Cardiac muscle cell (in vitro differentiated cells and primary cell): ENCODE measurements at regions not wholly inside any gene's neighbourhood (a gene's known extent, or its start where the extent isn't known, plus 50 kb on each side); places are given as distances from the start of the nearest gene placed in this dataset.

Experiments
- DNase-seq, 2 donors: peaks; one replicate each; pipeline versions ENCODE4 v3.0.0 to v3.0.0-alpha.2; 2010 to 2017; ENCODE audit warnings: low read depth in 1 of 2, low spot score in 1 of 2
- H3K27ac ChIP-seq: fragments of 200-600 bp; sonication (generic); 2 replicates; pipeline ENCODE4 v1.5.1; 2016
- H3K27me3 ChIP-seq: fragments of 200-600 bp; sonication (generic); 2 replicates; pipeline ENCODE4 v1.6.0; 2016; ENCODE audit warnings: control low read depth
- H3K36me3 ChIP-seq: fragments of 200-600 bp; sonication (generic); 2 replicates; pipeline ENCODE4 v1.5.1; 2016; ENCODE audit warnings: control low read depth
- H3K4me1 ChIP-seq: fragments of 200-600 bp; sonication (generic); 2 replicates; pipeline ENCODE4 v1.8.1; 2017; ENCODE audit warnings: low read depth, mild to moderate bottlenecking, mixed run types
- H3K4me3 ChIP-seq: fragments of 200-600 bp; sonication (generic); 2 replicates; pipeline ENCODE4 v1.5.1; 2016; ENCODE audit warnings: mild to moderate bottlenecking
- H3K9me3 ChIP-seq: fragments of 200-600 bp; sonication (generic); 2 replicates; pipeline ENCODE4 v1.5.1; 2017; ENCODE audit warnings: low read depth, mild to moderate bottlenecking, control low read depth
- TF ChIP-seq, protein P1 (sequence below): IDR thresholded peaks from 2 replicates; pipeline ENCODE4 v1.5.1; 2012; ENCODE audit warnings: low read depth, mild to moderate bottlenecking, low read length

DNA sequence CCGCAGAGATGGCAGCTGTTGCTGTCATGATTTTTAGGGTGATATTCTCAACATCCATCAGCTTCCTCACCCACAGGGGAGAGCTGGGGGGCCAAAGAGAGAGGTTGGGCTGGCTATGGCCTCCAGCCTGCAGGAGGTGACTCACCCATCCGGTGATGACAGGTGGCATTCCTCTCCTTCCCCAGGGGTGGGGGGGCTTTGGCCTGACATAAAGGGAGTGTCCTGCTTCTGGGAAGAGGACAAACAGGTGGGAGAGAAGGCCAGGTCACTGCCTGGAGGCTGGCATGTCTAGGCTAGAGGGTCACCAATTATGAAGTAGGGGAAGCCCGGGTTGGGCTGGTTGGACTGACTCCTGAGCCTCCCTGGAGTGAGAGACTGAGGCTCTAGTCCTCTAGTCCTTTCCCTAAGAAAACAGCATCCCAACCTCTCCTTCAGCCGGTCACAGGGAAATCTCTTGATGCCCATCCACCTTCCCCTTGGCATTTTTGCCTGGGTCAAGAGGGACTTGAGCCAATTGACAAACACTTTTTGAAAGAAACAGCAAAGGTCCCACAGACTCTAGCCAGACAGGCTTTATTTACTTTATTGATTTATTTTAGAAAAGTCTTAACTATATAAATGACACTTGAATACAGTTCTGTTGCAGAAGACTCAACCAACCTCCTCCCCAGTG is 79.8 kb upstream of the ZNF716 start:
- Histone ChIP-seq H3K9me3 (peaks cover 4% of the 10 kb centered on the region), H3K36me3 (no peaks in the 10 kb centered on the region), H3K27me3 (no peaks in the 10 kb centered on the region), H3K4me1 (no peaks in the 10 kb centered on the region), H3K27ac (no peak overlapping the region), H3K4me3 (no peak overlapping the region)
- TF ChIP-seq, protein P1, sequence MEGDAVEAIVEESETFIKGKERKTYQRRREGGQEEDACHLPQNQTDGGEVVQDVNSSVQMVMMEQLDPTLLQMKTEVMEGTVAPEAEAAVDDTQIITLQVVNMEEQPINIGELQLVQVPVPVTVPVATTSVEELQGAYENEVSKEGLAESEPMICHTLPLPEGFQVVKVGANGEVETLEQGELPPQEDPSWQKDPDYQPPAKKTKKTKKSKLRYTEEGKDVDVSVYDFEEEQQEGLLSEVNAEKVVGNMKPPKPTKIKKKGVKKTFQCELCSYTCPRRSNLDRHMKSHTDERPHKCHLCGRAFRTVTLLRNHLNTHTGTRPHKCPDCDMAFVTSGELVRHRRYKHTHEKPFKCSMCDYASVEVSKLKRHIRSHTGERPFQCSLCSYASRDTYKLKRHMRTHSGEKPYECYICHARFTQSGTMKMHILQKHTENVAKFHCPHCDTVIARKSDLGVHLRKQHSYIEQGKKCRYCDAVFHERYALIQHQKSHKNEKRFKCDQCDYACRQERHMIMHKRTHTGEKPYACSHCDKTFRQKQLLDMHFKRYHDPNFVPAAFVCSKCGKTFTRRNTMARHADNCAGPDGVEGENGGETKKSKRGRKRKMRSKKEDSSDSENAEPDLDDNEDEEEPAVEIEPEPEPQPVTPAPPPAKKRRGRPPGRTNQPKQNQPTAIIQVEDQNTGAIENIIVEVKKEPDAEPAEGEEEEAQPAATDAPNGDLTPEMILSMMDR: no peak
- no peak for DNase-seq

GRCh38 chr7:57370739-57371098 is 79.3 kb upstream of the ZNF716 start:
- no peaks in the 10 kb centered on the region for H3K4me1 ChIP-seq
- H3K36me3 ChIP-seq: no peaks in the 10 kb centered on the region
- no peak overlapping the region for H3K27ac ChIP-seq
- TF ChIP-seq, protein P1: no peak
- no peak overlapping the region for H3K4me3 ChIP-seq
- H3K9me3 ChIP-seq: peaks cover 4% of the 10 kb centered on the region
- no peak for DNase-seq
- H3K27me3 ChIP-seq: no peaks in the 10 kb centered on the region

GRCh38 chr7:57375783-57376182 is 74.2 kb upstream of the ZNF716 start:
- H3K9me3 ChIP-seq: no peaks in the 10 kb centered on the region
- TF ChIP-seq, protein P1: no peak
- H3K4me3 ChIP-seq: no peak overlapping the region
- no peaks in the 10 kb centered on the region for H3K27me3 ChIP-seq
- H3K4me1 ChIP-seq: no peaks in the 10 kb centered on the region
- no peak for DNase-seq
- H3K27ac ChIP-seq: no peak overlapping the region
- no peaks in the 10 kb centered on the region for H3K36me3 ChIP-seq

- TF ChIP-seq, protein P1: no peak
- no peak overlapping the region for H3K27ac ChIP-seq
- no peaks in the 10 kb centered on the region for H3K36me3 ChIP-seq
- no peaks in the 10 kb centered on the region for H3K4me1 ChIP-seq
- H3K9me3 ChIP-seq: no peaks in the 10 kb centered on the region
- no peak overlapping the region for H3K4me3 ChIP-seq
- DNase-seq: no peak
- no peaks in the 10 kb centered on the region for H3K27me3 ChIP-seq
Measured at GRCh38 chr7:57381581-57381980, 68.4 kb upstream of the ZNF716 start.

DNA sequence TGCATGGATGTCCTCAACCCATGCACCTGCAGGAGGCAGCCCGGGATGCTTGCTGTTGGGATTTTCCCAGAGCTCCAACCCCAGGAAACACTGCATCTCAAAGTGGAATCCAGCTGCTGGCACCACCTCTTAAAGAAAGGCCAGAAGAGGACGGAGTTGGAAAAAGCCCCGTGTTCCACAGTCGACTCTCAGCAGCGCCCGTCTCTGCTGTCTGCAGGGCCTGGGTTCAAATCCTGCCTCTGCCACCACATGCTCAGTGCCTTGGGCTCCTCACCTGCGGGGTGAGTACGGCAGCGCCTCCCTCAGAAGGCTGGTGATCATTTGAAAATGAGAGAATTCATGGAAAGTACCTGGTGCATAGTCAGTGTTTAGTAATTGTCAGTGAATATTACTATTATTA is 65.6 kb upstream of the ZNF716 start:
- TF ChIP-seq, protein P1: no peak
- Histone ChIP-seq H3K4me3 (no peak overlapping the region), H3K27ac (no peak overlapping the region), H3K27me3 (no peaks in the 10 kb centered on the region), H3K9me3 (no peaks in the 10 kb centered on the region), H3K4me1 (no peaks in the 10 kb centered on the region), H3K36me3 (no peaks in the 10 kb centered on the region)
- DNase-seq: no peak
